ENCODE measurements at regions not wholly inside any gene's neighbourhood (a gene's known extent, or its start where the extent isn't known, plus 50 kb on each side); places are given as distances from the start of the nearest gene placed in this dataset.

- no peak for DNase-seq (ENCODE audit: low read depth)
- no peak overlapping the region for H3K4me3 ChIP-seq (ENCODE audit: control insufficient read depth, low read depth, low read length)
- TF ChIP-seq CTCF (IDR thresholded peaks at IDR 0.05; ENCODE audit: control insufficient read depth, insufficient read depth, low read depth, low read length, missing control alignments), result no peak
Observed at GRCh38 chr2:15860051-15860663, 80.2 kb upstream of the MYCN start.

- DNase-seq (ENCODE audit: low read depth), result no peak
- no peak overlapping the region for H3K4me3 ChIP-seq (ENCODE audit: control insufficient read depth, low read depth, low read length)
- no peak for TF ChIP-seq CTCF (IDR thresholded peaks at IDR 0.05; ENCODE audit: control insufficient read depth, insufficient read depth, low read depth, low read length, missing control alignments)
Observed at GRCh38 chr2:15860760-15861159, 79.6 kb upstream of the MYCN start.

- TF ChIP-seq CTCF (IDR thresholded peaks at IDR 0.05; ENCODE audit: control insufficient read depth, insufficient read depth, low read depth, low read length, missing control alignments), result no peak
- no peak for DNase-seq (ENCODE audit: low read depth)
- H3K4me3 ChIP-seq (ENCODE audit: control insufficient read depth, low read depth, low read length), result no peak overlapping the region
Observed at GRCh38 chr2:15861172-15861822, 79.1 kb upstream of the MYCN start.

GRCh38 chr2:15861898-15862297, 78.5 kb upstream of the MYCN start:
- no peak for DNase-seq (ENCODE audit: low read depth)
- no peak for TF ChIP-seq CTCF (IDR thresholded peaks at IDR 0.05; ENCODE audit: control insufficient read depth, insufficient read depth, low read depth, low read length, missing control alignments)

GRCh38 chr2:15863089-15863488, 77.3 kb upstream of the MYCN start:
- TF ChIP-seq CTCF (IDR thresholded peaks at IDR 0.05; ENCODE audit: control insufficient read depth, insufficient read depth, low read depth, low read length, missing control alignments), result no peak
- no peak overlapping the region for H3K4me3 ChIP-seq (ENCODE audit: control insufficient read depth, low read depth, low read length)
- DNase-seq (ENCODE audit: low read depth), result no peak

More at GRCh38 chr2:15861898-15862297, 78.5 kb upstream of the MYCN start:
- H3K4me3 ChIP-seq (ENCODE audit: control insufficient read depth, low read depth, low read length), result no peak overlapping the region

GRCh38 chr2:15863494-15864175, 76.7 kb upstream of the MYCN start:
- DNase-seq (ENCODE audit: low read depth), result no peak
- H3K4me3 ChIP-seq (ENCODE audit: control insufficient read depth, low read depth, low read length), result no peak overlapping the region
- no peak for TF ChIP-seq CTCF (IDR thresholded peaks at IDR 0.05; ENCODE audit: control insufficient read depth, insufficient read depth, low read depth, low read length, missing control alignments)

All from AG09309 (cell line).